ENCODE measurements at regions not wholly inside any gene's neighbourhood (a gene's known extent, or its start where the extent isn't known, plus 50 kb on each side); places are given as distances from the start of the nearest gene placed in this dataset.
A peak's percentile ranks its signal among the peaks of the same experiment; 100 is the strongest.

DNA sequence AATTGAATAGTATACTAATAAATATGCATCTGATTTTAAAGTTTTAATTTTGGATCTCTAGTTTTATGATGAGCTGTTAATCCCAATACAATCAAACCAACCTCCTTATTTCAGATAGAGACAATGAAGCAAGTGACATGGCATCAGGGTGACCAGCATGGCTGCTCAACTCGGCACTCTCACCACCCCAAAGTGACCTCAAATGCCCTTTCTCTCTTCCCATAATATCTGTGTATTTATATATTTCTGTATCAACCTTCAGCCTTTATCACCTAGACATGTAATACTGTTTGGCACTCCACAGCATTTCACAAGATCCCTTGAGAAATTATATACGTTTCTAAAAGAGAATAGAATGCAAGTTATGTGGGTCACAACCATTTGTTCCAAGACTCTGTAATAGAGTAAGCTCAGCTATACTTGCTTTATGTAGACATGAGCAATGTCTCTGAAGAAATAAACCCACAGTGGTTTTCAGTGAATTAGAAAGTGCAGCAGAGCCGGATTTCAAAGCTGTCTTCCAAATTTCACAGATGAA is 1623.2 kb upstream of the PABPC4L start:
- Histone ChIP-seq H3K79me2 (ENCODE audit: low read depth) (no peaks in the 10 kb centered on the region), H3F3A (ENCODE audit: low read depth) (no peaks in the 10 kb centered on the region), H2AFZ (replicated peaks) (peak overlapping the region; percentile 47), H3K36me3 (no peaks in the 10 kb centered on the region), H3K4me1 (peaks cover 4% of the 10 kb centered on the region), H3K27ac (no peak overlapping the region), H4K20me1 (ENCODE audit: low read depth) (no peaks in the 10 kb centered on the region), H3K4me3 (no peak overlapping the region), H3K4me2 (no peak overlapping the region), H3K9me3 (ENCODE audit: low read depth) (no peaks in the 10 kb centered on the region), H3K9ac (no peak overlapping the region), H3K27me3 (no peaks in the 10 kb centered on the region)
- no peak for TF ChIP-seq EZH2 (IDR thresholded peaks at IDR 0.05)
- Mint-ChIP-seq H3K4me1 (no peaks in the 10 kb centered on the region), H3K36me3 (no peaks in the 10 kb centered on the region), H3K4me3 (no peak overlapping the region), H3K9me3 (no peaks in the 10 kb centered on the region), H3K27ac (no peak overlapping the region), H3K27me3 (ENCODE audit: insufficient read depth, low read depth) (no peaks in the 10 kb centered on the region)
- no peak for DNase-seq (ENCODE audit: low spot score)

DNA sequence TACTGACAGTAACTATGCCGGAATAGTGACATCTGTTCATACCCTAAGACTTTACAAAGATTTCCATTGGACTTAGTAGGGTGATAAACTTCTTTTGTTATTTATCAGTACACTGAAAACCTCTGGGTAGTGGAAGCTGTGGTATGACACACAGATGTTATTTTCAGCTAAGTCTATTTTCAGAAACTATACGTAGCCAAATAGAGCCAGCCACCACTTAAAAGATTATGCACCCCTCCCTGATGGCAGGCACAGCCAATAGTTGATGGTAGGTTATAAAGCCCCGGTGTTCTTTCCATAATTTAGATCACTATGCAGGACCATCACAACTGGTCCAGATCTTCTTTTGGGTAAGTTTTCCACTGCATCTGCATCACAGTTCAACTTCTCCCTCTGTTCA is 1603.2 kb upstream of the PABPC4L start:
- Histone ChIP-seq H3K36me3 (no peaks in the 10 kb centered on the region), H3F3A (ENCODE audit: low read depth) (no peaks in the 10 kb centered on the region), H3K79me2 (ENCODE audit: low read depth) (no peaks in the 10 kb centered on the region), H3K4me1 (no peaks in the 10 kb centered on the region), H3K4me3 (no peak overlapping the region), H2AFZ (replicated peaks) (peak overlapping the region; percentile 47), H3K9ac (no peak overlapping the region), H3K9me3 (ENCODE audit: low read depth) (no peaks in the 10 kb centered on the region), H3K27ac (no peak overlapping the region), H3K27me3 (no peaks in the 10 kb centered on the region), H4K20me1 (ENCODE audit: low read depth) (no peaks in the 10 kb centered on the region), H3K4me2 (no peak overlapping the region)
- no peak overlapping the region for H3K27ac Mint-ChIP-seq
- TF ChIP-seq EZH2phosphoT487 (IDR thresholded peaks at IDR 0.05): no peak
- TF ChIP-seq EZH2 (IDR thresholded peaks at IDR 0.05): no peak
- TF ChIP-seq, protein P1, sequence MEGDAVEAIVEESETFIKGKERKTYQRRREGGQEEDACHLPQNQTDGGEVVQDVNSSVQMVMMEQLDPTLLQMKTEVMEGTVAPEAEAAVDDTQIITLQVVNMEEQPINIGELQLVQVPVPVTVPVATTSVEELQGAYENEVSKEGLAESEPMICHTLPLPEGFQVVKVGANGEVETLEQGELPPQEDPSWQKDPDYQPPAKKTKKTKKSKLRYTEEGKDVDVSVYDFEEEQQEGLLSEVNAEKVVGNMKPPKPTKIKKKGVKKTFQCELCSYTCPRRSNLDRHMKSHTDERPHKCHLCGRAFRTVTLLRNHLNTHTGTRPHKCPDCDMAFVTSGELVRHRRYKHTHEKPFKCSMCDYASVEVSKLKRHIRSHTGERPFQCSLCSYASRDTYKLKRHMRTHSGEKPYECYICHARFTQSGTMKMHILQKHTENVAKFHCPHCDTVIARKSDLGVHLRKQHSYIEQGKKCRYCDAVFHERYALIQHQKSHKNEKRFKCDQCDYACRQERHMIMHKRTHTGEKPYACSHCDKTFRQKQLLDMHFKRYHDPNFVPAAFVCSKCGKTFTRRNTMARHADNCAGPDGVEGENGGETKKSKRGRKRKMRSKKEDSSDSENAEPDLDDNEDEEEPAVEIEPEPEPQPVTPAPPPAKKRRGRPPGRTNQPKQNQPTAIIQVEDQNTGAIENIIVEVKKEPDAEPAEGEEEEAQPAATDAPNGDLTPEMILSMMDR (IDR thresholded peaks at IDR 0.05): no peak
- no peaks in the 10 kb centered on the region for H3K4me1 Mint-ChIP-seq
- H3K9me3 Mint-ChIP-seq: no peaks in the 10 kb centered on the region
- no peaks in the 10 kb centered on the region for H3K27me3 Mint-ChIP-seq (ENCODE audit: insufficient read depth, low read depth)
- no peak for DNase-seq (ENCODE audit: low spot score)
- no peak overlapping the region for H3K4me3 Mint-ChIP-seq
- H3K36me3 Mint-ChIP-seq: no peaks in the 10 kb centered on the region

DNA sequence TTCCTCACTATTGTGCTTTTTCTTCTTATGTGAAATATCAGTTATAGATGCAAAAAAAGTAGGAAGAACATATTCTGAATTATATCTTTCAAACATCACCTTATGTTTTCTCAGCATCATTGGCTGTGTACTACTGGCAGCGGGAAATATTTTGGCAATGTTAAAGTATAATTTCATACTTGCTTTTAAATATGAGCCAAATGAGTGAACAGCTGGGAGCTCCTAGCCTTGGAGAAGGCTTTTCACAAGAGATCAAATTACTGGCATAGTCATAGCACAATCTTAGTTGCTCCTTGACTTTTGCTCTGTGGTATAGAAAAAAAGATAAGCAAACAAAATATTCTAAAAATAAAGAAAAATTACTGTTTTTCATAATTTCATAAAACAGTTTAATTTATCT is 1575.8 kb upstream of the PABPC4L start:
- H3K4me3 Mint-ChIP-seq: no peak overlapping the region
- no peaks in the 10 kb centered on the region for H3K9me3 ChIP-seq (ENCODE audit: low read depth)
- peaks cover 2% of the 10 kb centered on the region for H3K27me3 Mint-ChIP-seq (ENCODE audit: insufficient read depth, low read depth)
- no peaks in the 10 kb centered on the region for H3F3A ChIP-seq (ENCODE audit: low read depth)
- no peak overlapping the region for H3K27ac ChIP-seq
- TF ChIP-seq, protein P1 (IDR thresholded peaks at IDR 0.05): no peak
- TF ChIP-seq EZH2phosphoT487 (IDR thresholded peaks at IDR 0.05) (no peak), EZH2 (IDR thresholded peaks at IDR 0.05) (no peak)
- H3K4me3 ChIP-seq: no peak overlapping the region
- H4K20me1 ChIP-seq (ENCODE audit: low read depth): no peaks in the 10 kb centered on the region
- H3K79me2 ChIP-seq (ENCODE audit: low read depth): no peaks in the 10 kb centered on the region
- no peak overlapping the region for H3K4me2 ChIP-seq
- H3K27me3 ChIP-seq: no peaks in the 10 kb centered on the region
- H3K9ac ChIP-seq: no peak overlapping the region
- H3K4me1 ChIP-seq: no peaks in the 10 kb centered on the region
- H3K4me1 Mint-ChIP-seq: no peaks in the 10 kb centered on the region
- H3K36me3 Mint-ChIP-seq: no peaks in the 10 kb centered on the region
- no peak overlapping the region for H3K27ac Mint-ChIP-seq
- no peak overlapping the region for H2AFZ ChIP-seq (replicated peaks)
- H3K36me3 ChIP-seq: no peaks in the 10 kb centered on the region
- H3K9me3 Mint-ChIP-seq: no peaks in the 10 kb centered on the region
- DNase-seq (ENCODE audit: low spot score): no peak

DNA sequence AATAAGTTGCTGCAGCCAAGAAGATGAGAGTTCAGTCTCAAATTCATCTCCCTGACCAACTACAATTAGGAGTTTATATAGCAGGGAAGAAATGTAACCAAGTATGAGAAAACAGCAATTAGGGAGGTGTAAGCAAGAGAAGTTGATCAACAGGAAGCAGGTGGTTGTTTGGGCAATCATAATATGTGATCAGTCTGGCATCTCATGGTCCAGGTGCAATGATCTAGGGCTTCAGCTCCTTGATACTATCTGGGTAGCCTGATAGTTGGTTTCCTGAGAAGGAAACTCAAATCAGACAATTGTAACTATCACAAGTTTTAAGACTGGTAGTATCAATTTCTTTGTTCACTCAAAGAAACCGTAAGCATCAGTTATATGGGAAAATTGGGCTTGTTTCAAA is 1574.3 kb upstream of the PABPC4L start:
- Histone ChIP-seq H3K27me3 (no peaks in the 10 kb centered on the region), H3K4me1 (no peaks in the 10 kb centered on the region), H2AFZ (replicated peaks) (no peak overlapping the region), H4K20me1 (ENCODE audit: low read depth) (no peaks in the 10 kb centered on the region), H3F3A (ENCODE audit: low read depth) (no peaks in the 10 kb centered on the region), H3K4me2 (no peak overlapping the region), H3K9ac (no peak overlapping the region), H3K36me3 (no peaks in the 10 kb centered on the region), H3K79me2 (ENCODE audit: low read depth) (no peaks in the 10 kb centered on the region), H3K27ac (no peak overlapping the region), H3K4me3 (no peak overlapping the region), H3K9me3 (ENCODE audit: low read depth) (no peaks in the 10 kb centered on the region)
- H3K27me3 Mint-ChIP-seq (ENCODE audit: insufficient read depth, low read depth): peaks cover 2% of the 10 kb centered on the region
- H3K9me3 Mint-ChIP-seq: no peaks in the 10 kb centered on the region
- H3K27ac Mint-ChIP-seq: no peak overlapping the region
- TF ChIP-seq, protein P1 (IDR thresholded peaks at IDR 0.05): no peak
- no peak for TF ChIP-seq EZH2 (IDR thresholded peaks at IDR 0.05)
- TF ChIP-seq EZH2phosphoT487 (IDR thresholded peaks at IDR 0.05): no peak
- no peak overlapping the region for H3K4me3 Mint-ChIP-seq
- DNase-seq (ENCODE audit: low spot score): no peak
- H3K36me3 Mint-ChIP-seq: no peaks in the 10 kb centered on the region
- no peaks in the 10 kb centered on the region for H3K4me1 Mint-ChIP-seq
